T-helper 2 cell treated with Interferon-gamma antibody and Interleukin-4, amounts not matched to agents 5 μg/mL and 100 μg/mL, for 36 hours (primary cell): ENCODE measurements at regions not wholly inside any gene's neighbourhood (a gene's known extent, or its start where the extent isn't known, plus 50 kb on each side); places are given as distances from the start of the nearest gene placed in this dataset.
"Not testable (repeated sequence)": the region's sequence is repeated elsewhere in the genome, so short reads cannot be mapped to it uniquely, and the experiment has no call there.

Source experiments
- DNase-seq: peaks from one replicate; pipeline ENCODE4 v3.0.0; 2021; ENCODE audit warnings: low spot score
- H3K27ac Mint-ChIP-seq: one replicate; pipeline ENCODE4 v1.8.0; 2021; ENCODE audit warnings: mild to moderate bottlenecking, mixed read lengths
- H3K27me3 Mint-ChIP-seq: one replicate; pipeline ENCODE4 v1.8.0; 2021; ENCODE audit warnings: low read depth, mixed read lengths
- H3K36me3 Mint-ChIP-seq: one replicate; pipeline ENCODE4 v1.8.0; 2021; ENCODE audit warnings: low read depth, mixed read lengths
- H3K4me1 Mint-ChIP-seq: one replicate; pipeline ENCODE4 v1.8.0; 2021; ENCODE audit warnings: low read depth, mixed read lengths
- H3K4me3 Mint-ChIP-seq: one replicate; pipeline ENCODE4 v1.8.0; 2022; ENCODE audit warnings: mild to moderate bottlenecking, moderate library complexity, mixed read lengths
- H3K9me3 Mint-ChIP-seq: one replicate; pipeline ENCODE4 v1.8.0; 2021; ENCODE audit warnings: mixed read lengths

DNA sequence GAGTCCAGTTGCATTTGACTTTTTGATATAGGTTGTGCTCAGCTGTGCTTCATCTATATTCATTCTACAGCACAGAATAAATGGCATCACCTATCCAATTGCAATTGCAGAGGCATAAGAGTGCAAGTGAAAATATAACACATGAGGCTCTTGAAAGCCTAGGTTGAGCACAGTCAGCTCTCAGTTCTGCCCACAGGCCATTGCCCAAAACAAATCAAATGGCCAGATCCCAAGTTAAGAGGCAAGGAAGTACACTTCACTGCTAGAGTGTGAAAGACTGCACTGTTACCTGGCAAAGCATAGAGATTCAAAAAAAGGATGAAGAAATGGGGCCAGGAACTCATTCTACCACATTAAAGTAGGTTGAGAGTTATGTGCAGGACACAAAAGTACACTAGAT lies 305.5 kb upstream of the SEMA6A start:
- Mint-ChIP-seq H3K27ac (no peak overlapping the region), H3K4me3 (no peak overlapping the region), H3K36me3 (no peaks in the 10 kb centered on the region), H3K4me1 (no peaks in the 10 kb centered on the region), H3K9me3 (no peaks in the 10 kb centered on the region), H3K27me3 (no peaks in the 10 kb centered on the region)
- DNase-seq = no peak

GRCh38 chr5:116876240-116876840 lies 301.7 kb upstream of the SEMA6A start:
- no peak for DNase-seq
- Mint-ChIP-seq H3K4me1 (no peaks in the 10 kb centered on the region), H3K27me3 (no peaks in the 10 kb centered on the region), H3K36me3 (no peaks in the 10 kb centered on the region), H3K4me3 (no peak overlapping the region), H3K9me3 (no peaks in the 10 kb centered on the region), H3K27ac (no peak overlapping the region)

DNA sequence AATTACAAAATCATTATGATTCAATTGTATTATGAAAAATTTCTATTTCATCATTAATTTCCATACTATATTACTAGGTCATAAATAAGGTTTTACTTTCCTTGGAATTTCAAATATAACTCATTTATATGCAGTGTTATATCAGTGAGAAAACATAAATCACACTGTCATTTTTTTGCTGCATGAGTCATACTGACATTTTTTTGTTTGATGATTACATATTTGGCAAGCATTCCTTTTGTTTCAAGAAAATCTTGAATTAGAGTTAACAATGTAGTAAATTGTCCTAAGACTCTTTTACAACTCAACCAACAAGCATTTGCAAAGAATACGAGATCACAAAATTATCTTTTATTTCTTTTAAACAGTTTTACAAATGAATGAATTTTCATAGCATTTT lies 298.4 kb upstream of the SEMA6A start:
- H3K4me3 Mint-ChIP-seq = no peak overlapping the region
- H3K4me1 Mint-ChIP-seq = no peaks in the 10 kb centered on the region
- no peak overlapping the region for H3K27ac Mint-ChIP-seq
- H3K9me3 Mint-ChIP-seq = no peaks in the 10 kb centered on the region
- no peaks in the 10 kb centered on the region for H3K27me3 Mint-ChIP-seq
- no peak for DNase-seq
- no peaks in the 10 kb centered on the region for H3K36me3 Mint-ChIP-seq

GRCh38 chr5:116872486-116872885 lies 297.9 kb upstream of the SEMA6A start:
- Mint-ChIP-seq H3K4me3 (no peak overlapping the region), H3K27ac (no peak overlapping the region), H3K36me3 (no peaks in the 10 kb centered on the region), H3K4me1 (no peaks in the 10 kb centered on the region), H3K9me3 (no peaks in the 10 kb centered on the region), H3K27me3 (no peaks in the 10 kb centered on the region)
- no peak for DNase-seq

- H3K27ac Mint-ChIP-seq, H3K4me1 Mint-ChIP-seq, H3K36me3 Mint-ChIP-seq, H3K9me3 Mint-ChIP-seq, H3K4me3 Mint-ChIP-seq, H3K27me3 Mint-ChIP-seq, DNase-seq: not testable (repeated sequence)
Measured at GRCh38 chr5:116867825-116868224, 293.2 kb upstream of the SEMA6A start.

DNA sequence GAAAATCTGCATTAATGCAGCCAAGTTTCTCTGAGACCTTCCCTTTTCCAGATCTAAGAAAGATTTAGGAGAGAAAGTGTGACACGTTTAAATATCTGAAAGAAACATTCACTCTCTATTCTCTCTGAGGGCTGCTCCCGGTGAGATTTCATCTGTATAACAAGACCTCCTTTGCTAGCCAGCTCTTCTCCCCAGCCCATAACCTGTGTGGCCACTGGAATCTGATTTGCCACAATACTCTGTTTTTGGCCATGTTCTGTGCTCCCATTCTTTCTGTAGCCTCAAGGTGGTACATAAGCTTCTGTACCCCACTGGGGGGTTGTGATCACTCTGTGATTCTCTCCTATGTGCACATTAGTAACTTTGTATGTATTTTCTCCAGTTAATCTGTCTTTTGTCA lies 291.0 kb upstream of the SEMA6A start:
- Mint-ChIP-seq H3K27me3 (no peaks in the 10 kb centered on the region), H3K4me1 (no peaks in the 10 kb centered on the region), H3K4me3 (no peak overlapping the region), H3K27ac (no peak overlapping the region), H3K36me3 (no peaks in the 10 kb centered on the region), H3K9me3 (no peaks in the 10 kb centered on the region)
- no peak for DNase-seq

- DNase-seq = no peak
- no peak overlapping the region for H3K4me3 Mint-ChIP-seq
- H3K4me1 Mint-ChIP-seq = no peaks in the 10 kb centered on the region
- no peaks in the 10 kb centered on the region for H3K27me3 Mint-ChIP-seq
- H3K36me3 Mint-ChIP-seq = no peaks in the 10 kb centered on the region
- H3K9me3 Mint-ChIP-seq = no peaks in the 10 kb centered on the region
- no peak overlapping the region for H3K27ac Mint-ChIP-seq
Measured at GRCh38 chr5:116864838-116865190, 290.2 kb upstream of the SEMA6A start.

DNA sequence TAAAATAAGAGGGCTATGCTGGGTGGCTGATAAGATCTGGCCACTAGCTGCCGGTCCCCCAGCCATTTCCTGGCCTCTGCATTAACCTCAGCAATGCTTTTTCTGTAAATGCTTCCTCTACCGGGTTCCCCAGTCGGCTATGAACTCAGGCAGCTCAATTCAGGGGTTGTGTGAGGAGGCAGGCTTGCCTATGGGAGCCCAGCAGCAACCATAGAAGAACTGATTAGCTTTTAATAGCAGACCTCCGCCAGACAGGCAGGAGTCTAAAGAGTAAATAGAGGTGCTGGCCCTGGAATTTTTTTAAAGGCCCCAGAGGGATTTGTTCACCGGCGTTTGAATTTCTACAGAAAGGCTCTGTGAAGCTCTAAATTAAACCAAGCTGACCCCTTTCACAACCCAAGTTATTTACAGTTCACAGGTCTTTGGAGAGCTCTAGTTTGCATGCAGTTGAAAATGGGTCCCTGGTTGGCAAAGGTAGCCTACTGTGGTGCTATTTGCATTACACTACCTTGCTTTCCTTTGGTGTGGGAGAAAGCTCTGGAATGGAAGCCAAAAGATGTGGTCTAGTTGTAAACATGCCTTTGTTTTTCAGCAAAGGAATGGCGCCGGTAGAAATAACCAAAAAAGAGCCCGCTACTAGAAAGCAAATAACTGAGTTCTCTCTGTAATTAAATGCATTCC lies 289.7 kb upstream of the SEMA6A start:
- no peak overlapping the region for H3K27ac Mint-ChIP-seq
- H3K36me3 Mint-ChIP-seq = no peaks in the 10 kb centered on the region
- no peak for DNase-seq
- no peak overlapping the region for H3K4me3 Mint-ChIP-seq
- H3K9me3 Mint-ChIP-seq = no peaks in the 10 kb centered on the region
- no peaks in the 10 kb centered on the region for H3K4me1 Mint-ChIP-seq
- H3K27me3 Mint-ChIP-seq = no peaks in the 10 kb centered on the region

- DNase-seq = no peak
- Mint-ChIP-seq H3K9me3 (no peaks in the 10 kb centered on the region), H3K27ac (no peak overlapping the region), H3K36me3 (no peaks in the 10 kb centered on the region), H3K4me1 (no peaks in the 10 kb centered on the region), H3K27me3 (no peaks in the 10 kb centered on the region), H3K4me3 (no peak overlapping the region)
Measured at GRCh38 chr5:116862632-116863455, 288.2 kb upstream of the SEMA6A start.

GRCh38 chr5:116861666-116862065 lies 287.0 kb upstream of the SEMA6A start:
- no peak for DNase-seq
- Mint-ChIP-seq H3K9me3 (no peaks in the 10 kb centered on the region), H3K27me3 (no peaks in the 10 kb centered on the region), H3K4me3 (no peak overlapping the region), H3K4me1 (no peaks in the 10 kb centered on the region), H3K27ac (no peak overlapping the region), H3K36me3 (no peaks in the 10 kb centered on the region)

GRCh38 chr5:116861097-116861496 lies 286.5 kb upstream of the SEMA6A start:
- Mint-ChIP-seq H3K9me3 (no peaks in the 10 kb centered on the region), H3K36me3 (no peaks in the 10 kb centered on the region), H3K27ac (no peak overlapping the region), H3K4me3 (no peak overlapping the region), H3K27me3 (no peaks in the 10 kb centered on the region), H3K4me1 (no peaks in the 10 kb centered on the region)
- no peak for DNase-seq

DNA sequence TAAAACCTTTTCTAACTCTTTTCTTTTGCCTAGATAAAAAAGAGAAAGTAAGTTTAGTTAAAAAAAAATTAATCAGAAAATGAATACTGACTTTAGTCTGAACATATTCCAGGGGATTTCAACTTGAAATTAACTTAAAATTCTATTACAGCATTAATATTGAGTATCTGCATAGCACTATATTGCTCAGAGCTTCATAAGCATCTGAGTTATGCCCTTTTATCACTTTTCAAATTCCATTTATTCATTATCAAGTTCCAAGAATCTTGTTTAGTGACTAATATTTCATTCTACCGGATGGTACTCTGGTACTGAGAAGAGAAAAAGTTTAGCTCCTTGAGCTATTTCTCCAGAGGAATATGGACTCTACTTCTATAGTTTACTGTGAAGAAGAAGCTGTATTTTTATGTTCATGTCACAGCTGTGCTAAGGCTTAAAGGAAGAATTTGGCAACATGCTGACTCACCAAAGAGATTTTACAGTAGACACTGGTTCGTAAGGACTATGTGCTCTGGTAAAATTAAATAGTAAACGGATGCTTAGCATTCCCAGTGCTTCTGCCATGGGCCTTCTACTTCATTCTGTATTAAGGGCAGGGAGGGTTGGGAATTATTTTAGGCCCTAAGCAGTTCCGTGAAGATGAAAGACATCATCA lies 285.2 kb upstream of the SEMA6A start:
- Mint-ChIP-seq H3K27ac (no peak overlapping the region), H3K36me3 (no peaks in the 10 kb centered on the region), H3K4me3 (no peak overlapping the region), H3K9me3 (no peaks in the 10 kb centered on the region), H3K4me1 (no peaks in the 10 kb centered on the region), H3K27me3 (no peaks in the 10 kb centered on the region)
- no peak for DNase-seq

GRCh38 chr5:116858705-116859333 lies 284.2 kb upstream of the SEMA6A start:
- no peaks in the 10 kb centered on the region for H3K27me3 Mint-ChIP-seq
- DNase-seq = no peak
- H3K9me3 Mint-ChIP-seq = no peaks in the 10 kb centered on the region
- no peak overlapping the region for H3K27ac Mint-ChIP-seq
- H3K4me1 Mint-ChIP-seq = no peaks in the 10 kb centered on the region
- H3K4me3 Mint-ChIP-seq = no peak overlapping the region
- no peaks in the 10 kb centered on the region for H3K36me3 Mint-ChIP-seq

DNA sequence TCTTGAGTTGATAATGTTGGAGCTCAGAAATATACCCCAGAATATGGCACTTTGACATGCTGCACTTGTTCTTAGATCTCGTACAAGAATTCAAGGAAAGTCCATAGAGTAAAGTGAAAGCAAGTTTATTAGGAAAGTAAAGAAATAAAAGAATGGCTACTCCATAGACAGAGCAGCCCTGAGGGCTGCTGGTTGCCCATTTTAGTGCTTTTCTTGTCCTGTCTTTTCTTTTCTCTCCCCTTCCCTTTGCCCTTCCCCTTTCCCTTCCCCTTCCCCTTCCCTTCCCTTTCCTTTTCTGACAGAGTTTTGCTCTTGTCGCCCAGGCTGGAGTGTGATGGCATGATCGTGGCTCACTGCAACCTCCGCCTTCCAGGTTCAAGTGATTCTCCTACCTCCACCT lies 283.4 kb upstream of the SEMA6A start:
- not testable (repeated sequence) for H3K4me1 Mint-ChIP-seq, H3K4me3 Mint-ChIP-seq, DNase-seq, H3K36me3 Mint-ChIP-seq, H3K9me3 Mint-ChIP-seq, H3K27ac Mint-ChIP-seq, H3K27me3 Mint-ChIP-seq
